ENCODE measurements at regions not wholly inside any gene's neighbourhood (a gene's known extent, or its start where the extent isn't known, plus 50 kb on each side); places are given as distances from the start of the nearest gene placed in this dataset.

DNA sequence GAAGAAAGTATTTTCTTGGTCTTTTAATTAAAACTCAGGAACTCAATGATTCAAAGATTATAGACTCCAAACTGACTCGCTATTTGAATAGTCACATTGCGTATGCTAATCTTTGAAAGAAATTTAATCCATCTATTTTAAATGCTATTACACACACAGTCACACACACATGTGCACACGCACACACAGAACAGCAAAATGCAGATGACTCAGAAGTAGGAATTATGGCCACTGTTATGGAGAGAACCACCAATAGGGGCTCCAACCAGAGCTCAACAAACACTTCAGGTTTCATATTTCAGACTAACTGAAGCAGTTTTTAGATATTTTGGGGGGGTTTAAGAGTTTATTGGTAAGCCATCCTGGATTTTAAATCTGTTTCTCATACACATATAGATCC lies 1917.9 kb downstream of the EFNA5 start:
- DNase-seq = no peak

DNA sequence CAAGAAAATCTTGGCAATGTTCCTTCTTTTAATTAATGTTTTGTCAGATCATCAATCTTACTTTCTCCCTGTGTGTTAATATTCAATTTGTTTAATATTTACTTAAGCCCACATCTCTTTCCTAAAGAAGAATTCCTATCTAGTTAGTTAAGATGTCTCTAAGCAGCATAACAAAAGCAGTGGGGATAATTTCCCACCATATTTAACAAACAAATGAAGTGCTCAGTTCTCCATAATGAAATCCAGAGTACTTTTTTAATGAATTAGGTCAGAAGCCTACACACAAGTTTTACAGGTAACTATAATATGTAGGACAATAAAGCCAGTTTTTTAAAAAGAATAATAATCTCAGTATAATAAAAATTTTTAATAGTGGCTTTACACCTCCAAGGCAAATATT lies 1918.8 kb downstream of the EFNA5 start:
- DNase-seq = no peak

- DNase-seq = no peak
Observed at GRCh38 chr5:105745111-105745510, 1925.6 kb downstream of the EFNA5 start.

DNA sequence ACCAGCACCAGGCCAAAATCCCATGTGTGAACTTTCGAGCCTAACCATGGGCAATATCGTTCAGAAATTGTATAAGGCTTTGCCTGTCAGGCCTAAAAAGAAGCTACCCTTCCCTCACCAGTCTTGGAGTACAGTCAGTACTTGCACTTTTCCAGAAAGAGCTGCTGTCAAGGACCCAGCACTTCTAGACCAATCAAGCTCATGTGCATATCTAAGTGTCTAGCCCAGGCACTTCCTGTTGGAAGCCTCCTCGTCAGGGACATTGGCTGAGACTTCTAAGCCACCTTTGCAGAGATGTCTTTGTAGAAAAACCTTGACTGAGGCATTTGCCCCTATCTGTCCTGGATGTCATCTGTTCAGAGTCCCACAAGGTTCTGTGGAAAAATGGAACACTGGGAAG lies 1930.5 kb downstream of the EFNA5 start:
- DNase-seq = no peak

DNA sequence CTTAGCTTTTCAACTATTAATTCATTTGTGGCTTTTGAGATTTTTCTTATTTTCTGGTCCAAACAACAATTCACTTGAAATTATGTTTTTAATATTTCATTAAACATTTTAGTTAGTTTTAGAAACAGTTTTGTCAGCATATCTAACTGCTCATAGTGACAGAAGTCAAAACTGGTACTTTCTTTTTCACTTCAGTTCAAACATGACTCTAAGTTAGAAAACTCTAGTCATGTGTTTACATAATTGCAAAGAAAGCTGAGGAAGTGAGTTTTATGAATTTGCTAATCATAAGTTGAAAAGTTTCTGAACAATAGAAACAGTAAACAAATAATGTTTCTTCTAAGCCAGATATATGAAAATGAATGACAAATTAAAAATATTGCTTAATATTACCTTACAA lies 1931.0 kb downstream of the EFNA5 start:
- DNase-seq = no peak

DNA sequence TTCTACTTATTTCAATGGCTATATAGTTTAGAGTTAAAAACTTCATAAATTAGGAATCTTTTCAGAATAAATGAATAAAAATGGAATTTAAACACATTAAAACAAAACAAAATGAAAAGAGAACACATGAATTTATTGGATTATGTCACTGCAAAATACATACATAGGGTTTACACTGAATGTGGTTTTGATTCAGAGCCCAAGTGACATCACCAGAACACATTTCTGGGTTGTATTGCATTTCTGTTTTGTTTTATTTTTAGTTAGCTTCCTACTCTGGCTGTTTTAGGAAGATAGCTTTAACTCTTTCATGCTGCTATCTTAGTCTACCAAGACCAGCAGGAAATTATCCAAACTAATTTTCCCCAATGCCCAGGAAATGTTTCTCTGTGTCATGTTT lies 1935.0 kb downstream of the EFNA5 start:
- no peak for DNase-seq

DNA sequence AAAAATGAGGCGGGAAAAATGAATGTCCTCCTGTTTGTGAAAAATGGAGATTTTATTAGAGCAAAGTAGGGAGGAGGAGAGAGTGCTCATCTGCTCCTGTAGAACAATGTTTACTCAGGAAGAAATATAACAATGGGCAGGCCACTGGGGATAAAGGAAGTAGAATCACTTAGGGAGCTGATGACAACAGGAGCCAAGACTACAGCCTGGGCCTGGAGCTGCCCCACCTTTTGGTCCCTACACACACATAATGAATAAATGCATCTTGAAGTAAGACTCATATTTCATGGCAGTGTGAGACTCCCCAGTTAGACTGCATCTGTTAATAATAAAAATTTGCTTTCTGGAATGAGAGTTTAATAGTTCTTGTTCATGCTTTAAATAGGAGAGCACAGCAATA lies 1939.8 kb downstream of the EFNA5 start:
- DNase-seq = no peak

DNA sequence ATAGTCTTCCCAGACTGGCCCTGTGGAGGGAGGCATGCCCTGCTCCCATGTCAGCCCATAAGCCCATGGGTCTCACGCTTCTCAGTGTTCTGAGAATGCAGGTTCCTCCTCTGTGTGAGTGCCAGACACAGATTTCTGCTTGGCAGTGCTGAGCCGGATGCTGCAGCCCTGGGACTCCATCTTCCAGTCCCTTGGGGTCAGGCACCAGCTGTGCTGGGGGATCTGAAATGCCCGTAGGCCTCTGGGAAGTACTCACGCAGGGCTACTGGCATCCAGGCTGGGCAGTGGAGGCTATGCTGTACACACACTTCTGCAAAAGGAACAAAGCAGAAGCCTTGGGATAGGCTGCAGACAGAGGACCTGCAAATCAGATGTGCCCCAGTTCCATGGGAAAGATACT lies 1944.6 kb downstream of the EFNA5 start:
- DNase-seq = no peak

- no peak for DNase-seq
Observed at GRCh38 chr5:105708442-105708841, 1962.3 kb downstream of the EFNA5 start.

DNA sequence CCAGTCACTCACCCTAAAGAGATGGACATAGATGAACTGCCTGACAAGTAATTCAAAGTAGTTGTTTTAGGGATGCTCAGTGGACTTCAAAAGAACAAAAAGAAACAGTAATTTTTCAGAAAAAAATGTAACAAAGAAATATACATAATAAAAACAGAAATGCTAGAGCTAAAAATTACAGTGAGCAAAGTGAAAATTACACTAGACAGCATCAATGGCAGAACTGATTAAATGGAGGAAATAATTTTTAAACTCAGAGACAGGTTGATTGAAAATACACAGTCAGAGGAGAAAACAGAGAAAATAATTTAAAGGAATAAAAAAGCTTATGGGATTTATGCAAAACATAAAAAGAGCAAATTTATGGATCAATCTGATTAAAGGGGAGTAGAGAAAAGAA lies 1968.4 kb downstream of the EFNA5 start:
- no peak for DNase-seq

DNA sequence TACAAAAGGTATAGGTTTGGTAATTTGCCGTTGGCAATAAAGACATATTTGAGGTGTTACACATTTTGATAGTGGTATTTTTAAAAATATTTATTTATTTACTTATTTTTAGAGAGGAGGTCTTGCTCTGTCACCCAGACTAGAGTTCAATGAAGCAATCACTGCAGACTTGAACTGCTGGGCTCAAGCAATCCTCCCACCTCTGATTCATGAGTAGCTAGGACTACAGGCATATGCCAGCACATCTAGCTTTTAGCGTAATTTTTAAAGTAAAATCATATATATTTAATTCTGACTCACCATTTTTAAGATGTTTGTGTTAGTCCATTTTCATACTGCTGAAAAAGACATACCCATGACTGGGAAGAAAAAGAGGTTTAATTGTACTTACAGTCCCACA lies 1974.3 kb downstream of the EFNA5 start:
- no peak for DNase-seq

DNA sequence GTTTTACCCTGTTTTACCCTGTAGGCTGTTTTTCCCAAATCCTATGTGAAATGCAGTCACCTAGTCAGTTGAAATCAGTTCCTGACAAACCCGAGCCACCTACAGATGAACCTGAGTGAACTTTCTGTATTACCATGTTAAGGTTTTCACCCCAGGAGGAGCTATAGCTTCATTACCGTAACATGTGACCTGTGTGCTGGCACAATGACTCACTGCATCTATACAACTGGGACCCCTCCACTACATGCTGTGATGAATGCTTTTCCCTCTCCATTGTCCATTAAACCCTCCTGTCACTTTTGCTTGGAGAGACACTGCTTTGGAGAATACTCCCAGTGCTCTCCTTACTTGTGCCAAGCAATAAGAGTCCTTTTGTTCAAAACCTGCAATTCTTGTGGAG lies 1974.8 kb downstream of the EFNA5 start:
- peak; percentile 13 for DNase-seq

DNA sequence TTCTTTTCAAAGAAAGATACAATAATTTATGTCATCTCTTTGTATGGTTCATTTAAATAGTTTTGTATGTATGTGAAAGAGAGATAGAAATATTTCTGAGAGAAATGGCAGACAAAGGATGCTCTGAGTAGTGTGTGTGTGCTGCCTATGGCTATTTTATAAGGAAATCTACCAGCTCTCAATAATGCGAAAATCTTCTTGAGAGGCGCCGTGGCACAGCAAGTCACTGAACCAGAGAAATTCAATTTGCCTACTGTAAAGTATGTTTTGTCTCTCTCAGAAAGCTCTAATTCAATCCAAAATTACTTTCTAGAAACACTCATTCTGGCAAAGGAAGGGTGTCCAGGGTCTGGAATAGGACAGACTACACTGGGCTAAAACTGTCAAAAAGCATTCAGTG lies 1981.1 kb downstream of the EFNA5 start:
- peak; percentile 10 for DNase-seq

- peak; percentile 28 for DNase-seq
Observed at GRCh38 chr5:105688227-105688792, 1982.4 kb downstream of the EFNA5 start.

DNA sequence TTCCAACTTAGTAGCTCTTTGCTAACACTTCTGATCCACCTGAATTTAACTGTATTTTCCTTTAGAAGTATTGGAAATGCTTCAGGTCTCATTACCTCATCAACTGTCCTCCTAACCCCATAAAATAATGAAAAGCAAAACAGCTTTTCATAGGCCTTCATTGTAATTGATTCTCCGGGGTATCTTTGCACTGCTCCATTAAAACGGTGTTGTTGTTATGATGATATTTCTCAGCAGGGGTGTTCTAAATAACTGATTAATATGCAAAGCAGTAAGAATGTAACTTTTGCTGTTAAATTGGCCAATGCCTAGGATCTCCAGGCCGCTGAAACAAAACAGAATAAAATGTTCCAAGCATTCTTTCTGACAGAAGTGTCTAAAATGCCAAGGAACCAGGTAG lies 1983.2 kb downstream of the EFNA5 start:
- DNase-seq = no peak

DNA sequence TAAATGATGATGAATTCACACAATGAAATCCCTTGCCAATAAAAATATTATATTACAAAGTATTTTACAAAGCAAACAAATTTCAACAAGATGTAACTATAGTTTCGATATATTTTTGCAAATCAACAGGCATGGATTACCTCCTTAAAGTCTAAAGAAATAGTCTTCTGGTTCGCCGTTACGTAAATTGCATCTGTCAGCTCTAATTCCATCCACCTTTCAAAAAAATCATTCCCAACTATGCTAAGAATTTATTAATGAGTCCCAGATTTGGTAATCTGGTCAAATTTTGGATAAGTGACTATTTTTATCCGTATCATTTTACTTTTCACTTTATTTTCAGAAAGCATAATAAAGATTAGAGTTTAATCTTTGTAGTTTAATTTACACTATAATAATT lies 1984.9 kb downstream of the EFNA5 start:
- DNase-seq = no peak

GRCh38 chr5:105684799-105685198 lies 1985.9 kb downstream of the EFNA5 start:
- DNase-seq = no peak

DNA sequence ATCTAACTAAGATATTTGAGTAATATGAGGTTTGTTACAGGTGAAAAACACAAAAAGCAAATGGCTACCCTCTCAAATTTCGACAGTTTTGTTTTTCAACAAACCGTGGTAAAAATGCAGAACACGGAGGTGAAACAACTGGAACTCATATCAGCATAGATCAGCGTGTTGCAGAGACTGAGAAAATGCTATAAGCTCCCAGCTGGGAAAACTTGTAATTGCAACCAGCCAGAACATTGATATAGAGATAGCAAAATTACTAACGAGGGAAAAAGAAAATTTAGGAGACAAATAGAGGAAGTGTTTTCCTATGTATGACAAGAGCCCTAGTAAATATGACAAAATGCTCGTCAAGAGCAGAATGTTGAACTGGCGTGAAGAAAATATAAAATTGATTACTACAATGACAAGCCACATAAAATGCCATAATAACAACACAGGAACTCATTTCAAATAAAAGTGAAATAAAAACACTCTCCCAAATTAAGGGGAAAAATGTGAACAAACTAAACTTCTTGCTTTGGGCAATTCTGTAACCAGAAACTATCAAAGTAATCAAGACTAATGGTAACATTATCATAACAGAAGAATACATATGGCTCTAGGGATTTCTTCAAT lies 1989.8 kb downstream of the EFNA5 start:
- DNase-seq = no peak

DNA sequence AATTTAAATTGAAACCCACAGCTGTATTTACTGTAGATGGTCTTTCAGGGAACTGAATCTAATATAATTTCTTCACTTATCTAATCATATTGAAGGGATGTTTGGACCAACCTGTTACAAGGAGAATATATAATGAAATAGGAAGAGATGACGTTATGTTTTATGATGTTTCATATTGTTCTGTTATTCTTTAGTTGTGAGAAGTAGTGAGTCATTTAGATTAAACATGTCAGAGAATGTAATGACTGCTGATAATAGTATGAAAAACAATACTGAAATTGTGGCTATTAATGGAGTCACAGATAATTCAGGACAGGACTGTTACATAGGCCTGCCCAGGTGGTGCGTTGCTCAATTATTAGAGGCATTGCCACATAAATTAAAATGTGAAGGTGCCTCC lies 1993.4 kb downstream of the EFNA5 start:
- DNase-seq = no peak

- DNase-seq = no peak
Observed at GRCh38 chr5:105670596-105670995, 2000.1 kb downstream of the EFNA5 start.

DNA sequence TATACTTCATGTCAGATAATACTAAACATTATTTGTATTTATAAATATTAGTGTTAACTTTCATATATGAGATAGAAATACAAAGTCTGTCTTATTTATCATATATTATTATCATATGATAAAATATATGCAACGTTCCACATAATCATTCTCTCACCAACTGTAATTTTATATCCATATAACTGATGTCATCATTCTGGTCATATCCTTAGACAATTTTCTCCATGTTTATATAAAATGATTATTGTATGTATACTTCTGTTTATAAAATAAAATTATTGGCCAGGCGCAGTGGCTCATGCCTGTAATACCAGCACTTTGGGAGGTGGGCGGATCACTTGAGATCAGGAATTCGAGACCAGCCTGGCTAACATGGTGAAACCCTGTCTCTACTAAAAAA lies 2007.1 kb downstream of the EFNA5 start:
- DNase-seq = no peak

GRCh38 chr5:105659396-105659795 lies 2011.3 kb downstream of the EFNA5 start:
- DNase-seq = peak; percentile 18

GRCh38 chr5:105640328-105640727 lies 2030.4 kb downstream of the EFNA5 start:
- DNase-seq = no peak

DNA sequence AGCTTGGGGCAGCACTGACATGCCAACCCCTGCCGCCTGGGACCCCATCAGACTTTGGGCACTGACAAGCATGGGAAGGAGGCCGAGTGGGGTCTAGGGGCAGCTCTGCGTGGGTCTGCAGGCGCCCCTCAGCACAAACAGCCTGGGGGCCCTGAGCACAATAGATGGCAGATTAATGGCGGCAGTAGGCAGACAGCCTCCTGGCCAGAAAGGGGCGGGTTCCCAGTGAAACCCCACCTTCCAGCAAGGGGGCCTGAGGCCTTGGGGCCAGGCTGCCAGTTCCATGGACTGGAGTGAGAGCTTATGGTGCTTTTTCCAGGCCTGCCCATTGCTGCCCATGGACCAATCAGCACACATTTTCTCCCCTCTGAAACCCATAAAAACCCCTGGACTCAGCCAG lies 2031.2 kb downstream of the EFNA5 start:
- DNase-seq = no peak

DNA sequence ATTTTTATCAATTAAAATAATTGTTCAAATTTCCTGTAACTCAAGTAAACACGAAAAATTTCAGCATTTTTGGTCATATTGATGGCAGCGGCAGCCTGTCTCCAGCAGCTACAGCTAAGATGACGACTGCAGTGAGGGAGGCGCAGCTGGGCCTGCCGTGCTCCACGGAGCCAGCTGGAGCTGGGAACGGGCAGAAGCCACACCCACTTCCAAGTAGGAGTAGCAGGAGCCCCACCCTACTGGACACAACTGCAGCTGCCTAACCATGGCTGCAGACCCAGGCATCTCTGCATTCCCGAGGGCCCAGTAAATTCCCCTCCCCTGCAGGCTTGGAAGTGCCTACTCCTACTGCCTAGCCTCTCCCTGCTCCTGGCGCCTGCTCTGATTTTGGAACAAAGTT lies 2031.7 kb downstream of the EFNA5 start:
- DNase-seq = no peak

All from eye (tissue), 1 donor.